WTC11 (cell line): ENCODE measurements at regions not wholly inside any gene's neighbourhood (a gene's known extent, or its start where the extent isn't known, plus 50 kb on each side); places are given as distances from the start of the nearest gene placed in this dataset.

Experiments
- ATAC-seq: fragments of 200-7000 bp; cut with Tn5 transposase; 2 replicates; pipeline ENCODE4 v1.10.0; 2021; ENCODE audit warnings: mild to moderate bottlenecking, moderate library complexity
- CTCF ChIA-PET: fragments of 300-600 bp; sonication (Branson Sonifier 250); formaldehyde crosslinking; loops from one replicate; lab custom pipeline; 2021; ENCODE audit warnings: antibody characterized with exemption; lab: Charles Lee
- POLR2A ChIA-PET: fragments of 350-600 bp; sonication (Branson Sonifier 250); formaldehyde crosslinking; loops from one replicate; lab custom pipeline; 2021; ENCODE audit warnings: antibody characterized with exemption; lab: Charles Lee
- DNase-seq: peaks from one replicate; pipeline ENCODE4 v3.0.0; 2021; ENCODE audit warnings: low spot score
- H3K27ac Mint-ChIP-seq: 2 replicates; pipeline ENCODE4 v1.8.0; 2021; ENCODE audit warnings: mixed read lengths
- H3K27me3 Mint-ChIP-seq: 2 replicates; pipeline ENCODE4 v1.8.0; 2021; ENCODE audit warnings: low read depth, mild to moderate bottlenecking, moderate library complexity, mixed read lengths
- H3K36me3 Mint-ChIP-seq: 2 replicates; pipeline ENCODE4 v1.8.0; 2021; ENCODE audit warnings: mixed read lengths
- H3K4me1 Mint-ChIP-seq: 2 replicates; pipeline ENCODE4 v1.8.0; 2022; ENCODE audit warnings: mixed read lengths
- H3K4me3 Mint-ChIP-seq: 2 replicates; pipeline ENCODE4 v1.8.0; 2021; ENCODE audit warnings: mild to moderate bottlenecking, moderate library complexity, mixed read lengths
- H3K9me3 Mint-ChIP-seq: 2 replicates; pipeline ENCODE4 v1.8.0; 2021; ENCODE audit warnings: mixed read lengths
- AR ChIP-seq: fragments of 250-450 bp; sonication (Bioruptor Pico); IDR thresholded peaks from 2 replicates; pipeline ENCODE4 v1.9.0; 2021; ENCODE audit warnings: mild to moderate bottlenecking
- ELF4 ChIP-seq: sonication (generic); formaldehyde crosslinking; IDR thresholded peaks from 2 replicates; pipeline ENCODE4 v1.8.1; 2022; ENCODE audit warnings: low read depth, mild to moderate bottlenecking, moderate library complexity, missing genetic modification reagents
- FOXK1 ChIP-seq: sonication (generic); formaldehyde crosslinking; IDR thresholded peaks from 2 replicates; pipeline ENCODE4 v1.8.0; 2022; ENCODE audit warnings: mild to moderate bottlenecking, moderate library complexity, missing genetic modification reagents
- FOXP4 ChIP-seq: sonication (generic); formaldehyde crosslinking; IDR thresholded peaks from 2 replicates; pipeline ENCODE4 v1.8.0; 2022; ENCODE audit warnings: mild to moderate bottlenecking, missing genetic modification reagents
- HMGXB4 ChIP-seq: sonication (generic); formaldehyde crosslinking; IDR thresholded peaks from 2 replicates; pipeline ENCODE4 v1.8.1; 2023; ENCODE audit warnings: mild to moderate bottlenecking, moderate library complexity, missing genetic modification reagents
- IRF2 ChIP-seq: sonication (generic); formaldehyde crosslinking; IDR thresholded peaks from 2 replicates; pipeline ENCODE4 v1.8.0; 2022; ENCODE audit warnings: low read depth, missing genetic modification reagents, borderline replicate concordance
- OVOL2 ChIP-seq: fragments of 250-450 bp; sonication (Bioruptor Pico); IDR thresholded peaks from 2 replicates; pipeline ENCODE4 v1.9.0; 2021; ENCODE audit warnings: mild to moderate bottlenecking, borderline replicate concordance
- USF2 ChIP-seq: sonication (generic); formaldehyde crosslinking; IDR thresholded peaks from 2 replicates; pipeline ENCODE4 v1.8.1; 2023; ENCODE audit warnings: mild to moderate bottlenecking, missing genetic modification reagents, moderate library complexity
- TF ChIP-seq, protein P1 (sequence below): fragments of 250-450 bp; sonication (Bioruptor Pico); conservative IDR thresholded peaks from 2 replicates; pipeline ENCODE4 v1.9.0; 2021; ENCODE audit warnings: mild to moderate bottlenecking
- TF ChIP-seq, protein P2 (sequence below): sonication (generic); formaldehyde crosslinking; conservative IDR thresholded peaks from 2 replicates; pipeline ENCODE4 v1.8.1; 2023; ENCODE audit warnings: mild to moderate bottlenecking, low read depth, missing genetic modification reagents, moderate library complexity

DNA sequence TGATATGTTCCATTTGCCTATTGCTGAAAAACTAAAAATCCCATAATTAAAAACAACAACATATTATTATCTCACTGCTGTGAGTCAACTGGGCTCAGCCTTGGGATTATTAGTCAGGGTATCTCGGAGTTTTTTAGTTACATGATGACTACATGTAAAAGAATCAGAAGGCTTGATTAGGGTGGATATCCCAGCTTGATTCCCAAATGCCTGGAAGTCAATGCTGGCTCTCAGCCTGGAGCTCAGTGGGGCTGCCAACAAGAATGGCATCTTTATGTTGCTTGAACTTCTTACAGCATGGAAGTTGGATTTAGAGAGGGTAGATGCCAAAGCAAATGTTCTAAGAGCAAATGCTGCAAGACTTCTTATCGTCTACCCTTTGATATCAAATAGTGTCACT lies 278.5 kb downstream of the PLOD2 start (continued):
- TF ChIP-seq FOXK1 (CRISPR knock-in tag) (no peak), OVOL2 (CRISPR knock-in tag) (no peak), ELF4 (no peak)
- TF ChIP-seq, protein P1, sequence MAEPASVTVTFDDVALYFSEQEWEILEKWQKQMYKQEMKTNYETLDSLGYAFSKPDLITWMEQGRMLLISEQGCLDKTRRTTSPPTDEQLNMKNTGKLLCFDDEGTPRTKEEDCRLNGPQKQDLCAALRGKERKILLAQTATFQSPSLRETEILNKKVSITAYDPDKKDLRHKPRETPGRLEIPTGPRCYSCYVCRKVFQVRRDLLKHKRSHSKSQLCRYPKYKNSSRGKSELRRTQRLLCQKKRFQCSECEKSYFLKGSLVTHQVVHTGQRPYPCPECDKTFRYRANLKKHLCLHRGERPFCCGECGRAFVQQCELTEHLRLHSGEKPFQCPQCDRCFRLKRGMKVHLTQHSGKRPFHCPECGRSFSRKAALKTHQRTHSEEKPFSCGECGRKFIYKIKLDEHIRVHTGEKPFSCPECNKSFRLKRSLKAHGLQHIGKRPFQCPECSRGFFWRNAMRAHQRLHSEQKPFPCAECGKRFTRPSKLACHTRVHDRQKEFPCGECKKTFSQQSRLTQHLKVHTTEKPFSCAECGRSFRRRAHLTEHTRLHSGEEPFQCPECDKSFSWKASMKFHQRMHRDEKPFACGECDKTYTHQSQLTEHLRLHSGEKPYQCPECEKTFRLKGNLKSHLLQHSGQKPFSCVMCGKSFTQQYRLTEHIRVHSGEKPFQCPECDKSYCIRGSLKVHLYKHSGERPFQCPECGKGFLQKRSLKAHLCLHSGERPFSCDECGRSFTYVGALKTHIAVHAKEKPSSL: no peak

DNA sequence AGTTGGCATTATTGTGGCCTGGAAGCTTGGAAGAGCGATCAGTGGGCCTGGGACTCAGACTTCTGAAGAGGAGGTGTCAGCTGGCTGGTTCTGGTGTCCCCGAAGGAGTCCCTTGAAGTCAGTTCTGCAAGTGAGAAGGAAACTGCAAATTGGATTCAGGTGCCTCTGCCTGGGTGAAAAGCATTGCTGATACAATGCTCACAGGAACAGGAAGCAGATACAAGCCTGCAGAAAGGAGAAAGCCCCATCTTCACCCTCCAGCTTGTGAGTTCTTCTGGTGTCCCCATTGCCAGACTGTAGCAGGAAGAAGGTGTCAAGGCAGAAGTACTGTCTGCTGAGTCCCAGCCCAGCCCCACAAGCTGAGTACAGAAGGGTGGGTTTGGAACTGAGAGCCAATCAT lies 271.3 kb downstream of the PLOD2 start:
- Mint-ChIP-seq H3K36me3 (no peaks in the 10 kb centered on the region), H3K4me1 (peaks cover 14% of the 10 kb centered on the region), H3K27me3 (no peaks in the 10 kb centered on the region), H3K9me3 (no peaks in the 10 kb centered on the region), H3K27ac (no peak overlapping the region), H3K4me3 (no peak overlapping the region)
- no peak for DNase-seq
- CTCF ChIA-PET: interaction anchor here (1.1 kb wide), 1 partner anchor 113 kb away, joined by 3 read pairs; no protein-coding TSS in a partner anchor
- POLR2A ChIA-PET: no interaction called here
- TF ChIP-seq HMGXB4 (CRISPR knock-in tag): no peak
- TF ChIP-seq, protein P1: no peak
- peak; percentile 34; the same call in 1 of the 2 replicates for ATAC-seq

- H3K36me3 Mint-ChIP-seq: no peaks in the 10 kb centered on the region
- no peak overlapping the region for H3K4me3 Mint-ChIP-seq
- ATAC-seq: no peak
- no peak for DNase-seq
- H3K27me3 Mint-ChIP-seq: no peaks in the 10 kb centered on the region
- H3K9me3 Mint-ChIP-seq: no peaks in the 10 kb centered on the region
- CTCF ChIA-PET: no interaction called here
- TF ChIP-seq FOXP4 (CRISPR knock-in tag) (no peak), AR (CRISPR knock-in tag) (no peak), USF2 (CRISPR knock-in tag) (no peak), IRF2 (CRISPR knock-in tag) (no peak), OVOL2 (CRISPR knock-in tag) (no peak)
- TF ChIP-seq, protein P2, sequence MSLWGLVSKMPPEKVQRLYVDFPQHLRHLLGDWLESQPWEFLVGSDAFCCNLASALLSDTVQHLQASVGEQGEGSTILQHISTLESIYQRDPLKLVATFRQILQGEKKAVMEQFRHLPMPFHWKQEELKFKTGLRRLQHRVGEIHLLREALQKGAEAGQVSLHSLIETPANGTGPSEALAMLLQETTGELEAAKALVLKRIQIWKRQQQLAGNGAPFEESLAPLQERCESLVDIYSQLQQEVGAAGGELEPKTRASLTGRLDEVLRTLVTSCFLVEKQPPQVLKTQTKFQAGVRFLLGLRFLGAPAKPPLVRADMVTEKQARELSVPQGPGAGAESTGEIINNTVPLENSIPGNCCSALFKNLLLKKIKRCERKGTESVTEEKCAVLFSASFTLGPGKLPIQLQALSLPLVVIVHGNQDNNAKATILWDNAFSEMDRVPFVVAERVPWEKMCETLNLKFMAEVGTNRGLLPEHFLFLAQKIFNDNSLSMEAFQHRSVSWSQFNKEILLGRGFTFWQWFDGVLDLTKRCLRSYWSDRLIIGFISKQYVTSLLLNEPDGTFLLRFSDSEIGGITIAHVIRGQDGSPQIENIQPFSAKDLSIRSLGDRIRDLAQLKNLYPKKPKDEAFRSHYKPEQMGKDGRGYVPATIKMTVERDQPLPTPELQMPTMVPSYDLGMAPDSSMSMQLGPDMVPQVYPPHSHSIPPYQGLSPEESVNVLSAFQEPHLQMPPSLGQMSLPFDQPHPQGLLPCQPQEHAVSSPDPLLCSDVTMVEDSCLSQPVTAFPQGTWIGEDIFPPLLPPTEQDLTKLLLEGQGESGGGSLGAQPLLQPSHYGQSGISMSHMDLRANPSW (CRISPR knock-in tag): no peak
- TF ChIP-seq, all 79 proteins: peak for 0
- no peak overlapping the region for H3K27ac Mint-ChIP-seq
- peaks cover 21% of the 10 kb centered on the region for H3K4me1 Mint-ChIP-seq
- POLR2A ChIA-PET: no interaction called here
These were observed 268.1 kb downstream of the PLOD2 start for GRCh38 chr3:145892869-145893268.
